ENCODE measurements at regions not wholly inside any gene's neighbourhood (a gene's known extent, or its start where the extent isn't known, plus 50 kb on each side); places are given as distances from the start of the nearest gene placed in this dataset.

GRCh38 chr6:21359926-21360325, 233.6 kb upstream of the SOX4 start:
- Mint-ChIP-seq H3K27me3 (ENCODE audit: insufficient read depth) (peaks cover 12% of the 10 kb centered on the region), H3K4me1 (peaks cover 34% of the 10 kb centered on the region), H3K27ac (no peak overlapping the region), H3K9me3 (no peaks in the 10 kb centered on the region), H3K4me3 (no peak overlapping the region), H3K36me3 (ENCODE audit: low read depth) (peaks cover 2% of the 10 kb centered on the region)
- peaks cover 3% of the 10 kb centered on the region for H3K4me1 ChIP-seq (ENCODE audit: control insufficient read depth, insufficient read depth, low read length)
- no peak overlapping the region for H3K27ac ChIP-seq (ENCODE audit: low read depth, low read length)
- H3K9me3 ChIP-seq (ENCODE audit: control insufficient read depth, low read length) = no peaks in the 10 kb centered on the region
- no peaks in the 10 kb centered on the region for H3K36me3 ChIP-seq (ENCODE audit: control insufficient read depth, insufficient read depth, low read length)
- 91 to 100% methylated on average over 2 of the region's 2 CpGs for WGBS, 2 experiments (ENCODE audit: insufficient coverage in 1 of 2, insufficient read length in 1 of 2)
- H3K27me3 ChIP-seq (ENCODE audit: control insufficient read depth, insufficient read depth, low read length, poor library complexity, severe bottlenecking) = no peaks in the 10 kb centered on the region
- no peak for TF ChIP-seq CTCF (conservative IDR thresholded peaks at IDR 0.05)
- H3K4me3 ChIP-seq (ENCODE audit: low read length) = no peak overlapping the region
- no peak overlapping the region for H3K9ac ChIP-seq (ENCODE audit: extremely low read depth, low read length, poor library complexity, severe bottlenecking)
- DNase-seq = no peak

- DNase-seq = peak; percentile 85
- Mint-ChIP-seq H3K27ac (no peak overlapping the region), H3K36me3 (ENCODE audit: low read depth) (peaks cover 2% of the 10 kb centered on the region), H3K4me1 (peaks cover 32% of the 10 kb centered on the region), H3K4me3 (no peak overlapping the region), H3K27me3 (ENCODE audit: insufficient read depth) (peaks cover 12% of the 10 kb centered on the region), H3K9me3 (no peaks in the 10 kb centered on the region)
- H3K27ac ChIP-seq (ENCODE audit: low read depth, low read length) = no peak overlapping the region
- WGBS, 2 experiments (ENCODE audit: insufficient coverage in 1 of 2, insufficient read length in 1 of 2) = 93 to 94% methylated on average over 6 of the region's 6 CpGs
- H3K9me3 ChIP-seq (ENCODE audit: control insufficient read depth, low read length) = no peaks in the 10 kb centered on the region
- no peaks in the 10 kb centered on the region for H3K36me3 ChIP-seq (ENCODE audit: control insufficient read depth, insufficient read depth, low read length)
- peak; percentile 51 for TF ChIP-seq CTCF (conservative IDR thresholded peaks at IDR 0.05)
- H3K27me3 ChIP-seq (ENCODE audit: control insufficient read depth, insufficient read depth, low read length, poor library complexity, severe bottlenecking) = no peaks in the 10 kb centered on the region
- H3K9ac ChIP-seq (ENCODE audit: extremely low read depth, low read length, poor library complexity, severe bottlenecking) = no peak overlapping the region
- no peaks in the 10 kb centered on the region for H3K4me1 ChIP-seq (ENCODE audit: control insufficient read depth, insufficient read depth, low read length)
- no peak overlapping the region for H3K4me3 ChIP-seq (ENCODE audit: low read length)
These were observed 233.2 kb upstream of the SOX4 start for GRCh38 chr6:21360336-21360735.

- peak overlapping the region; percentile 72 for H3K27ac Mint-ChIP-seq
- peaks cover 81% of the 10 kb centered on the region for H3K4me1 Mint-ChIP-seq
These were observed 226.4 kb upstream of the SOX4 start for GRCh38 chr6:21367148-21367547.

More at GRCh38 chr6:21367148-21367547, 226.4 kb upstream of the SOX4 start:
- Mint-ChIP-seq H3K36me3 (ENCODE audit: low read depth) (no peaks in the 10 kb centered on the region), H3K27me3 (ENCODE audit: insufficient read depth) (peaks cover 33% of the 10 kb centered on the region), H3K9me3 (peaks cover 2% of the 10 kb centered on the region), H3K4me3 (peak overlapping the region; percentile 45)
- no peak for TF ChIP-seq CTCF (conservative IDR thresholded peaks at IDR 0.05)
- WGBS, 2 experiments (ENCODE audit: insufficient coverage in 1 of 2, insufficient read length in 1 of 2) = 86% methylated on average over 4 of the region's 4 CpGs; no CpG with 5 or more reads in 1 of the 2 experiments
- Histone ChIP-seq H3K27me3 (ENCODE audit: control insufficient read depth, insufficient read depth, low read length, poor library complexity, severe bottlenecking) (no peaks in the 10 kb centered on the region), H3K4me3 (ENCODE audit: low read length) (no peak overlapping the region), H3K9me3 (ENCODE audit: control insufficient read depth, low read length) (no peaks in the 10 kb centered on the region), H3K4me1 (ENCODE audit: control insufficient read depth, insufficient read depth, low read length) (peaks cover 15% of the 10 kb centered on the region), H3K9ac (ENCODE audit: extremely low read depth, low read length, poor library complexity, severe bottlenecking) (no peak overlapping the region), H3K36me3 (ENCODE audit: control insufficient read depth, insufficient read depth, low read length) (no peaks in the 10 kb centered on the region), H3K27ac (ENCODE audit: low read depth, low read length) (no peak overlapping the region)
- peak; percentile 62 for DNase-seq

Measured in endodermal cell (in vitro differentiated cells).